Activated naive CD8-positive, alpha-beta T cell treated with anti-CD3 and anti-CD28 coated beads, Interleukin-2, amount 10 ng/mL, durations not matched to agents 7 days and 5 days (primary cell): ENCODE measurements at regions not wholly inside any gene's neighbourhood (a gene's known extent, or its start where the extent isn't known, plus 50 kb on each side); places are given as distances from the start of the nearest gene placed in this dataset.

Experiments used
- ATAC-seq: fragments of 150-1000 bp; cut with Tn5 transposase; one replicate; pipeline ENCODE4 v1.10.0; 2021; ENCODE audit warnings: low read depth, moderate library complexity
- POLR2A ChIA-PET: fragments of 350-600 bp; sonication (Branson Sonifier 250); formaldehyde crosslinking; loops from one replicate; lab custom pipeline; 2021; ENCODE audit warnings: antibody characterized with exemption; lab: Charles Lee
- DNase-seq: peaks from one replicate; pipeline ENCODE4 v3.0.0; 2021
- H3K27ac Mint-ChIP-seq: one replicate; pipeline ENCODE4 v1.8.0; 2022; ENCODE audit warnings: mild to moderate bottlenecking, mixed read lengths
- H3K27me3 Mint-ChIP-seq: one replicate; pipeline ENCODE4 v1.8.0; 2022; ENCODE audit warnings: mild to moderate bottlenecking, moderate library complexity, mixed read lengths
- H3K36me3 Mint-ChIP-seq: one replicate; pipeline ENCODE4 v1.8.0; 2021; ENCODE audit warnings: mild to moderate bottlenecking, mixed read lengths
- H3K4me1 Mint-ChIP-seq: one replicate; pipeline ENCODE4 v1.8.0; 2021; ENCODE audit warnings: mixed read lengths
- H3K4me3 Mint-ChIP-seq: one replicate; pipeline ENCODE4 v1.8.0; 2022; ENCODE audit warnings: mild to moderate bottlenecking, moderate library complexity, mixed read lengths
- H3K9me3 Mint-ChIP-seq: one replicate; pipeline ENCODE4 v1.8.0; 2021; ENCODE audit warnings: mixed read lengths

GRCh38 chr3:41095702-41096101 lies 103.6 kb upstream of the CTNNB1 start:
- ATAC-seq (no peak), DNase-seq (no peak)
- no peaks in the 10 kb centered on the region for H3K36me3 Mint-ChIP-seq
- POLR2A ChIA-PET, result no interaction called here
- no peak overlapping the region for H3K4me3 Mint-ChIP-seq
- H3K4me1 Mint-ChIP-seq, result peaks cover 1% of the 10 kb centered on the region
- H3K9me3 Mint-ChIP-seq, result peaks cover 3% of the 10 kb centered on the region
- no peak overlapping the region for H3K27ac Mint-ChIP-seq
- no peaks in the 10 kb centered on the region for H3K27me3 Mint-ChIP-seq

- POLR2A ChIA-PET, result no interaction called here
- Mint-ChIP-seq H3K4me3 (no peak overlapping the region), H3K27me3 (no peaks in the 10 kb centered on the region), H3K4me1 (peaks cover 1% of the 10 kb centered on the region), H3K27ac (no peak overlapping the region), H3K9me3 (peaks cover 3% of the 10 kb centered on the region), H3K36me3 (no peaks in the 10 kb centered on the region)
- ATAC-seq (no peak), DNase-seq (no peak)
Measured at GRCh38 chr3:41097896-41098496, 101.3 kb upstream of the CTNNB1 start.

GRCh38 chr3:41101231-41101630 lies 98.1 kb upstream of the CTNNB1 start:
- peaks cover 2% of the 10 kb centered on the region for H3K27me3 Mint-ChIP-seq
- POLR2A ChIA-PET, result no interaction called here
- H3K4me3 Mint-ChIP-seq, result no peak overlapping the region
- H3K36me3 Mint-ChIP-seq, result no peaks in the 10 kb centered on the region
- ATAC-seq, result no peak
- no peaks in the 10 kb centered on the region for H3K4me1 Mint-ChIP-seq
- DNase-seq, result no peak
- H3K9me3 Mint-ChIP-seq, result no peaks in the 10 kb centered on the region
- no peak overlapping the region for H3K27ac Mint-ChIP-seq

- POLR2A ChIA-PET, result no interaction called here
- ATAC-seq, result no peak
Measured at GRCh38 chr3:41102053-41102556, 97.2 kb upstream of the CTNNB1 start.

GRCh38 chr3:41102750-41103149 lies 96.6 kb upstream of the CTNNB1 start:
- no peaks in the 10 kb centered on the region for H3K36me3 Mint-ChIP-seq
- POLR2A ChIA-PET, result no interaction called here
- ATAC-seq (no peak), DNase-seq (no peak)
- H3K27ac Mint-ChIP-seq, result no peak overlapping the region
- H3K4me1 Mint-ChIP-seq, result no peaks in the 10 kb centered on the region
- H3K27me3 Mint-ChIP-seq, result peaks cover 7% of the 10 kb centered on the region
- peaks cover 5% of the 10 kb centered on the region for H3K9me3 Mint-ChIP-seq
- H3K4me3 Mint-ChIP-seq, result no peak overlapping the region

More at GRCh38 chr3:41102053-41102556, 97.2 kb upstream of the CTNNB1 start:
- no peak overlapping the region for H3K27ac Mint-ChIP-seq
- H3K9me3 Mint-ChIP-seq, result peaks cover under 1% of the 10 kb centered on the region
- H3K4me3 Mint-ChIP-seq, result no peak overlapping the region
- no peaks in the 10 kb centered on the region for H3K4me1 Mint-ChIP-seq
- no peaks in the 10 kb centered on the region for H3K36me3 Mint-ChIP-seq
- peaks cover 3% of the 10 kb centered on the region for H3K27me3 Mint-ChIP-seq
- DNase-seq, result no peak

GRCh38 chr3:41103200-41103599 lies 96.1 kb upstream of the CTNNB1 start:
- no peak for ATAC-seq
- no peak overlapping the region for H3K27ac Mint-ChIP-seq
- peaks cover 7% of the 10 kb centered on the region for H3K27me3 Mint-ChIP-seq
- POLR2A ChIA-PET, result no interaction called here
- no peaks in the 10 kb centered on the region for H3K36me3 Mint-ChIP-seq
- H3K4me3 Mint-ChIP-seq, result no peak overlapping the region
- DNase-seq, result no peak
- H3K9me3 Mint-ChIP-seq, result peaks cover 6% of the 10 kb centered on the region
- H3K4me1 Mint-ChIP-seq, result no peaks in the 10 kb centered on the region

- H3K36me3 Mint-ChIP-seq, result no peaks in the 10 kb centered on the region
- ATAC-seq (no peak), DNase-seq (no peak)
- H3K9me3 Mint-ChIP-seq, result peaks cover 6% of the 10 kb centered on the region
- POLR2A ChIA-PET, result no interaction called here
- H3K27me3 Mint-ChIP-seq, result peaks cover 10% of the 10 kb centered on the region
- no peak overlapping the region for H3K4me3 Mint-ChIP-seq
- H3K4me1 Mint-ChIP-seq, result no peaks in the 10 kb centered on the region
- H3K27ac Mint-ChIP-seq, result no peak overlapping the region
Measured at GRCh38 chr3:41104147-41104546, 95.2 kb upstream of the CTNNB1 start.

- DNase-seq, result no peak
- Mint-ChIP-seq H3K4me1 (no peaks in the 10 kb centered on the region), H3K36me3 (no peaks in the 10 kb centered on the region), H3K27ac (no peak overlapping the region), H3K9me3 (peaks cover 6% of the 10 kb centered on the region), H3K4me3 (no peak overlapping the region), H3K27me3 (peaks cover 14% of the 10 kb centered on the region)
- no peak for ATAC-seq
- POLR2A ChIA-PET, result no interaction called here
Measured at GRCh38 chr3:41106691-41107090, 92.6 kb upstream of the CTNNB1 start.

GRCh38 chr3:41111011-41111410 lies 88.3 kb upstream of the CTNNB1 start:
- peaks cover 6% of the 10 kb centered on the region for H3K9me3 Mint-ChIP-seq
- H3K27ac Mint-ChIP-seq, result no peak overlapping the region
- ATAC-seq (no peak), DNase-seq (no peak)
- POLR2A ChIA-PET, result no interaction called here
- H3K4me1 Mint-ChIP-seq, result no peaks in the 10 kb centered on the region
- peaks cover 13% of the 10 kb centered on the region for H3K27me3 Mint-ChIP-seq
- H3K36me3 Mint-ChIP-seq, result no peaks in the 10 kb centered on the region
- no peak overlapping the region for H3K4me3 Mint-ChIP-seq

- H3K4me3 Mint-ChIP-seq, result no peak overlapping the region
- ATAC-seq (no peak), DNase-seq (no peak)
- no peak overlapping the region for H3K27ac Mint-ChIP-seq
- no peaks in the 10 kb centered on the region for H3K36me3 Mint-ChIP-seq
- H3K9me3 Mint-ChIP-seq, result peaks cover 4% of the 10 kb centered on the region
- POLR2A ChIA-PET, result no interaction called here
- peaks cover 6% of the 10 kb centered on the region for H3K4me1 Mint-ChIP-seq
- peaks cover 10% of the 10 kb centered on the region for H3K27me3 Mint-ChIP-seq
Measured at GRCh38 chr3:41112466-41112865, 86.8 kb upstream of the CTNNB1 start.

GRCh38 chr3:41115069-41115468 lies 84.2 kb upstream of the CTNNB1 start:
- H3K9me3 Mint-ChIP-seq, result no peaks in the 10 kb centered on the region
- H3K27ac Mint-ChIP-seq, result no peak overlapping the region
- H3K4me1 Mint-ChIP-seq, result peaks cover 14% of the 10 kb centered on the region
- ATAC-seq (no peak), DNase-seq (no peak)
- no peak overlapping the region for H3K4me3 Mint-ChIP-seq
- H3K27me3 Mint-ChIP-seq, result peaks cover 6% of the 10 kb centered on the region
- peaks cover 1% of the 10 kb centered on the region for H3K36me3 Mint-ChIP-seq
- POLR2A ChIA-PET, result no interaction called here

- H3K4me3 Mint-ChIP-seq, result no peak overlapping the region
- POLR2A ChIA-PET, result interaction anchor here (2.7 kb wide), 1 partner anchor 83 kb away, joined by 24 read pairs; the partner anchor contains the start of gene CTNNB1
- H3K36me3 Mint-ChIP-seq, result peaks cover 1% of the 10 kb centered on the region
Measured at GRCh38 chr3:41116851-41117250, 82.5 kb upstream of the CTNNB1 start.

GRCh38 chr3:41117398-41117870 lies 81.9 kb upstream of the CTNNB1 start:
- H3K9me3 Mint-ChIP-seq, result no peaks in the 10 kb centered on the region

More at GRCh38 chr3:41116851-41117250, 82.5 kb upstream of the CTNNB1 start:
- no peak for ATAC-seq
- no peak for DNase-seq
- Mint-ChIP-seq H3K27me3 (peaks cover 9% of the 10 kb centered on the region), H3K27ac (peak overlapping the region; percentile 79), H3K9me3 (no peaks in the 10 kb centered on the region), H3K4me1 (peaks cover 14% of the 10 kb centered on the region)

More at GRCh38 chr3:41117398-41117870, 81.9 kb upstream of the CTNNB1 start:
- Mint-ChIP-seq H3K36me3 (peaks cover 1% of the 10 kb centered on the region), H3K4me1 (peaks cover 14% of the 10 kb centered on the region), H3K27me3 (peaks cover 9% of the 10 kb centered on the region), H3K4me3 (peak overlapping the region; percentile 41), H3K27ac (peak overlapping the region; percentile 79)
- POLR2A ChIA-PET, result interaction anchor here (2.7 kb wide), 1 partner anchor 82 kb away, joined by 24 read pairs; the partner anchor contains the start of gene CTNNB1
- peak; percentile 81 for DNase-seq
- ATAC-seq, result peak; percentile 94
